ENCODE measurements at regions not wholly inside any gene's neighbourhood (a gene's known extent, or its start where the extent isn't known, plus 50 kb on each side); places are given as distances from the start of the nearest gene placed in this dataset.

DNA sequence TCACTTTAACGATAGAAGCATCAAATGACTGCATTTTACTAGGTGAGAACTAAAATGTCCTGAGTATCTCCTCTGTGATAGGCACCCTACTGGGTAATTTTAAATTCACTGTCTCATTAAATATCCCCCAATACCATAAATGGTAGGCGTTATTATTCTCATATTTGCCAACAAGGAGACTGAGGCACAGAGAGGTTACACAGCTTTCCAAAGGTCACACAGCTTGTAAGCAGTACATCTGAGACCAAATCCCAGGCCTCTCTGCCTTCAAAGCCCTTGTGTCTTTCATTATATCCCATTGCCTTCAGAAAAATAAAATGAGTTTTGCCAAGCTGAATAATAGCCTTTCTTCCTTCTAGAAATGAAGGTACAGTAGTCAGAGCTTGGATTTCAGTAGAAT, 502.6 kb downstream of the HAPSTR1 start:
- Histone ChIP-seq H3K79me2 (ENCODE audit: insufficient read depth) (no peaks in the 10 kb centered on the region), H3F3A (ENCODE audit: insufficient read depth) (no peaks in the 10 kb centered on the region), H3K27me3 (replicated peaks; ENCODE audit: insufficient read depth) (no peaks in the 10 kb centered on the region), H3K9me2 (ENCODE audit: insufficient read depth) (no peaks in the 10 kb centered on the region), H3K4me3 (no peak overlapping the region), H3K27ac (no peak overlapping the region), H3K4me2 (ENCODE audit: unreplicated experiment) (no peak overlapping the region), H3K4me1 (ENCODE audit: insufficient read depth) (no peaks in the 10 kb centered on the region), H2AFZ (no peak overlapping the region), H3K9me3 (ENCODE audit: low read depth) (no peaks in the 10 kb centered on the region), H3K36me3 (ENCODE audit: low read depth) (no peaks in the 10 kb centered on the region), H3K9ac (no peak overlapping the region), H4K20me1 (ENCODE audit: insufficient read depth) (no peaks in the 10 kb centered on the region)
- WGBS, 2 experiments (ENCODE audit: low coverage in 1 of 2, low lambda C conversion rate in 2 of 2, missing lambda C conversion rate in 2 of 2) = 10 to 22% methylated on average over 2 of the region's 2 CpGs
- TF ChIP-seq EZH2 (IDR thresholded peaks at IDR 0.05; ENCODE audit: insufficient read depth, poor library complexity, severe bottlenecking) (no peak), EZH2phosphoT487 (IDR thresholded peaks at IDR 0.05; ENCODE audit: insufficient read depth, low read depth) (no peak)
- in situ Hi-C loops (cut with MboI) = no loop called here
- DNase-seq = no peak

- no peak overlapping the region for H3K4me3 ChIP-seq
- in situ Hi-C loops (cut with MboI) = no loop called here
- H3K79me2 ChIP-seq (ENCODE audit: insufficient read depth) = no peaks in the 10 kb centered on the region
- no peak for DNase-seq
- H3K36me3 ChIP-seq (ENCODE audit: low read depth) = no peaks in the 10 kb centered on the region
- H3K27ac ChIP-seq = no peak overlapping the region
- no peak for TF ChIP-seq EZH2 (IDR thresholded peaks at IDR 0.05; ENCODE audit: insufficient read depth, poor library complexity, severe bottlenecking)
- TF ChIP-seq EZH2phosphoT487 (IDR thresholded peaks at IDR 0.05; ENCODE audit: insufficient read depth, low read depth) = no peak
- H3K9me3 ChIP-seq (ENCODE audit: low read depth) = no peaks in the 10 kb centered on the region
- H3K9me2 ChIP-seq (ENCODE audit: insufficient read depth) = no peaks in the 10 kb centered on the region
- no peaks in the 10 kb centered on the region for H4K20me1 ChIP-seq (ENCODE audit: insufficient read depth)
- 14 to 28% methylated on average over 2 of the region's 2 CpGs for WGBS, 2 experiments (ENCODE audit: low coverage in 1 of 2, low lambda C conversion rate in 2 of 2, missing lambda C conversion rate in 2 of 2)
- no peak overlapping the region for H3K9ac ChIP-seq
- no peaks in the 10 kb centered on the region for H3K27me3 ChIP-seq (replicated peaks; ENCODE audit: insufficient read depth)
- H3K4me1 ChIP-seq (ENCODE audit: insufficient read depth) = no peaks in the 10 kb centered on the region
- H3K4me2 ChIP-seq (ENCODE audit: unreplicated experiment) = no peak overlapping the region
- no peaks in the 10 kb centered on the region for H3F3A ChIP-seq (ENCODE audit: insufficient read depth)
- no peak overlapping the region for H2AFZ ChIP-seq
Observed at GRCh38 chr16:9594946-9595345, 503.5 kb downstream of the HAPSTR1 start.

DNA sequence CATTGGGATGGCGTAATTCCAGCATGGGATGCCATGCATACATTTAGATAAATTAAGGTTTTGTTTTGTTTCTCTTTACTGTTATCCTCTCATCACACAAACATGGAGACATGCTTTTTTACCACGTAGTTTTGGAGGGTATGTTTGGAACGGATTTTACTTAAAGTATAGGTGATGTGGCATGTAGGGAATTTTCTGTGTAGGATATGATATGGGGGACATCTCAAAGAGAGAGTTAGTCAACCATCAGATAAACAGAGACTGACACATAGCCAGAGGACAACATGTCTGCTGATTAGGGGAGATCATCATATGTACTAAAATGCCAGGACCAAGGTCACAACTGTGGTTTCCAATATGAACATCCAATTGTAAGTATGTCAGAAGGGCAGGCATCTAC, 503.9 kb downstream of the HAPSTR1 start:
- Histone ChIP-seq H3K4me2 (ENCODE audit: unreplicated experiment) (no peak overlapping the region), H3K9me2 (ENCODE audit: insufficient read depth) (no peaks in the 10 kb centered on the region), H3K4me3 (no peak overlapping the region), H3K27me3 (replicated peaks; ENCODE audit: insufficient read depth) (no peaks in the 10 kb centered on the region), H3K79me2 (ENCODE audit: insufficient read depth) (no peaks in the 10 kb centered on the region), H3F3A (ENCODE audit: insufficient read depth) (no peaks in the 10 kb centered on the region), H3K27ac (no peak overlapping the region), H4K20me1 (ENCODE audit: insufficient read depth) (no peaks in the 10 kb centered on the region), H3K4me1 (ENCODE audit: insufficient read depth) (no peaks in the 10 kb centered on the region), H3K36me3 (ENCODE audit: low read depth) (no peaks in the 10 kb centered on the region), H3K9me3 (ENCODE audit: low read depth) (no peaks in the 10 kb centered on the region), H3K9ac (no peak overlapping the region), H2AFZ (no peak overlapping the region)
- TF ChIP-seq EZH2phosphoT487 (IDR thresholded peaks at IDR 0.05; ENCODE audit: insufficient read depth, low read depth) (no peak), EZH2 (IDR thresholded peaks at IDR 0.05; ENCODE audit: insufficient read depth, poor library complexity, severe bottlenecking) (no peak)
- in situ Hi-C loops (cut with MboI) = no loop called here
- DNase-seq = no peak
- WGBS, 2 experiments (ENCODE audit: low coverage in 1 of 2, low lambda C conversion rate in 2 of 2, missing lambda C conversion rate in 2 of 2) = 3 to 4% methylated on average over 3 of the region's 3 CpGs

DNA sequence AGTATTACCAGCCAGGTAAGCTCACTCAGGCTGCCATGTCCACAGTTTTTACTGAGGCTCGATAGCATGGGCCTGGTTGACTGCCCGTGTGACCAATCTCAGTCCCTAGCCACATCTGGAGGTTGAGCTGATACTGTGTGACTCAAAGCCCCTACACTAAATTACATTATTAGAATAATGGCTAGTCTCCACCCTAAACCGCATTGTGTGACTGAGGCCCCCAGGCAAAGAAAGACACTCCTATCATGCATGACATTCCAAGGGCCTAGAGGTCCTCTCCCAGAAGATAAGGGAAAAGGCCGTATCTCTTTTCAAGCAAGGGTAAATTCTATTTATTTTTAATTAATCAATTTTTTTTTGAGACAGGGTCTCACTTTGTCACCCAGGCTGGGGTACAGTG, 505.3 kb downstream of the HAPSTR1 start:
- H3K79me2 ChIP-seq (ENCODE audit: insufficient read depth) = no peaks in the 10 kb centered on the region
- in situ Hi-C loops (cut with MboI) = no loop called here

More for the DNA sequence above, 505.3 kb downstream of the HAPSTR1 start:
- 28 to 37% methylated on average over 4 of the region's 4 CpGs for WGBS, 2 experiments (ENCODE audit: low coverage in 1 of 2, low lambda C conversion rate in 2 of 2, missing lambda C conversion rate in 2 of 2)
- no peak for DNase-seq
- H3F3A ChIP-seq (ENCODE audit: insufficient read depth) = no peaks in the 10 kb centered on the region
- H3K9me3 ChIP-seq (ENCODE audit: low read depth) = no peaks in the 10 kb centered on the region
- no peak overlapping the region for H3K27ac ChIP-seq
- H3K27me3 ChIP-seq (replicated peaks; ENCODE audit: insufficient read depth) = no peaks in the 10 kb centered on the region
- H3K9ac ChIP-seq = no peak overlapping the region
- H3K4me2 ChIP-seq (ENCODE audit: unreplicated experiment) = no peak overlapping the region
- no peak for TF ChIP-seq EZH2 (IDR thresholded peaks at IDR 0.05; ENCODE audit: insufficient read depth, poor library complexity, severe bottlenecking)
- no peak for TF ChIP-seq EZH2phosphoT487 (IDR thresholded peaks at IDR 0.05; ENCODE audit: insufficient read depth, low read depth)
- H3K4me3 ChIP-seq = no peak overlapping the region
- no peaks in the 10 kb centered on the region for H3K9me2 ChIP-seq (ENCODE audit: insufficient read depth)
- no peak overlapping the region for H2AFZ ChIP-seq
- H3K36me3 ChIP-seq (ENCODE audit: low read depth) = no peaks in the 10 kb centered on the region
- no peaks in the 10 kb centered on the region for H4K20me1 ChIP-seq (ENCODE audit: insufficient read depth)
- no peaks in the 10 kb centered on the region for H3K4me1 ChIP-seq (ENCODE audit: insufficient read depth)
